SH-SY5Y (cell line): ENCODE measurements at regions not wholly inside any gene's neighbourhood (a gene's known extent, or its start where the extent isn't known, plus 50 kb on each side); places are given as distances from the start of the nearest gene placed in this dataset.

ENCODE experiments used
- GATA2 ChIP-seq: IDR thresholded peaks from 2 replicates; pipeline ENCODE4 v1.6.1; 2011; ENCODE audit warnings: mild to moderate bottlenecking, low read depth, low read length
- GATA3 ChIP-seq: IDR thresholded peaks from 2 replicates; pipeline ENCODE4 v1.6.1; 2011; ENCODE audit warnings: low read depth, mild to moderate bottlenecking, low read length, moderate library complexity

DNA sequence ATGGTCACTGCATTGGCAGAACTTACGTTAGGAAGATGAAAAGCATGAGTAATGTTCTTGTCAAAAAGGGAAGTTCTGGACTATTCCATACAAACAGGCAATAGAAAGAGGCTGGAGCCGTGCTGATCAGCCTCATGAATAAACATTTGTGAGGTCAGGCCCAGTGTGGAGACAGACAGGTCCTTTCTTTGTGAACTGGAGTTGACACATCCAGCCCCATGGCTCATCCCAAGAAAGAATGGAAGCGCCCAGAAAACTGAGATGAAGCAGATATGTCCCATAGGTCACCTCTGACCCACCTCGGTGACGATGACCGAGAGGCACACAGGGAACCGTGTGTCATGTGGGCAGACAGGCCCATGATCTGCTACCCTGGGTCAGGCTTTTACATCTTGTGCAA lies 276.0 kb upstream of the SGK1 start:
- TF ChIP-seq GATA2 (no peak), GATA3 (no peak)
